Pancreas (tissue), 10 donors: ENCODE measurements at regions not wholly inside any gene's neighbourhood (a gene's known extent, or its start where the extent isn't known, plus 50 kb on each side); places are given as distances from the start of the nearest gene placed in this dataset.

Experiments used
- ATAC-seq, 4 donors: fragments of 200-7000 bp; cut with Tn5 transposase; one replicate each; pipeline versions ENCODE4 v1.8.0 to v1.9.1; 2020; ENCODE audit warnings: mild to moderate bottlenecking in 4 of 4, moderate library complexity in 4 of 4
- DNase-seq, 6 donors: peaks; one replicate each; pipeline ENCODE4 v3.0.0-alpha.2; 2020
- FAIRE-seq: peaks from 2 replicates; lab custom pipeline; 2012; peaks lifted over from hg19 to GRCh38; lab: Jason Lieb, UNC
- H3K27ac ChIP-seq, 4 donors: fragments of 200-600 bp; sonication (generic); 1 replicate in 3 of 4; 2 replicates in 1 of 4; pipeline versions ENCODE4 v1.5.0 to v1.8.0; 2020
- H3K27me3 ChIP-seq, 4 donors: fragments of 200-600 bp; one replicate each; pipeline ENCODE4 v1.8.0; 2021
- H3K36me3 ChIP-seq, 3 donors: fragments of 200-600 bp; sonication (generic) in 1 of 3; one replicate each; pipeline versions ENCODE4 v1.5.0 to v1.8.0; 2020 to 2021
- H3K4me1 ChIP-seq, 3 donors: fragments of 200-600 bp; one replicate each; pipeline ENCODE4 v1.8.0; 2021
- H3K4me3 ChIP-seq, 4 donors: fragments of 200-600 bp; sonication (generic) in 2 of 4; one replicate each; pipeline versions ENCODE4 v1.5.0 to v1.8.0; 2020 to 2021
- H3K9me3 ChIP-seq, 4 donors: fragments of 200-600 bp; one replicate each; pipeline ENCODE4 v1.8.0; 2021
- CTCF ChIP-seq, 4 donors: fragments of 200-600 bp; sonication (generic) in 3 of 4; IDR thresholded peaks; one replicate each; pipeline versions ENCODE4 v1.5.0 to v1.8.0; 2021; ENCODE audit warnings: antibody characterized with exemption in 4 of 4
- whole genome bisulfite sequencing, 2 donors: extraction: QIAGEN DNeasy Blood & Tissue Kit; methylation state at CpG; one replicate each; pipeline ENCODE4 v1.1.7; 2013; 5-methylcytosine and 5-hydroxymethylcytosine counted together
- intact Hi-C, 3 donors: fragments of 100-400 bp; cut with DNase I; formaldehyde crosslinking; loops; one replicate each; pipeline versions ENCODE4 v1.11.1 to v1.14.2; 2022
- donor health status: healthy with polysubstance abuse.
- donor health status: DM: no; HTN: no; CAD: no; lungs with moderate emphysema.
- donor health status: DM: no; HTN: no; CAD: no.
- donor health status: control.
- donor health status: control.
- donor health status: Bipolar disorder and iron deficiency.
- donor health status: DM: yes; HTN: yes; CAD: no.
- donor health status: DM: no; HTN: no; CAD: no.
- donor health status: DM: no; HTN: no; CAD: no.
- donor health status: DM: yes; HTN: yes; CAD: no.

- intact Hi-C loops, result no loop called here
- no peak for FAIRE-seq
- Histone ChIP-seq H3K27me3 (no peaks in the 10 kb centered on the region), H3K36me3 (no peaks in the 10 kb centered on the region), H3K9me3 (no peaks in the 10 kb centered on the region), H3K4me1 (no peaks in the 10 kb centered on the region), H3K27ac (no peak overlapping the region), H3K4me3 (no peak overlapping the region)
- 74 to 80% methylated on average over 3 of the region's 3 CpGs for WGBS, 2 donors
- no peak for ATAC-seq
- DNase-seq, result no peak
- TF ChIP-seq CTCF (IDR thresholded peaks at IDR 0.05), result no peak
Measured at GRCh38 chr4:187711586-187711985, 284.0 kb upstream of the ZFP42 start.

- DNase-seq (no peak), ATAC-seq (no peak), FAIRE-seq (no peak)
- no peaks in the 10 kb centered on the region for H3K9me3 ChIP-seq
- TF ChIP-seq CTCF (IDR thresholded peaks at IDR 0.05), result no peak
- H3K4me1 ChIP-seq, result no peaks in the 10 kb centered on the region
- H3K27ac ChIP-seq, result no peak overlapping the region
- WGBS, 2 donors, result 65 to 75% methylated on average over 5 of the region's 5 CpGs
- H3K36me3 ChIP-seq, result no peaks in the 10 kb centered on the region
- H3K27me3 ChIP-seq, result no peaks in the 10 kb centered on the region
- intact Hi-C loops, result no loop called here
- no peak overlapping the region for H3K4me3 ChIP-seq
Measured at GRCh38 chr4:187714957-187715356, 280.6 kb upstream of the ZFP42 start.

- H3K9me3 ChIP-seq, result no peaks in the 10 kb centered on the region
- no peak for TF ChIP-seq CTCF (IDR thresholded peaks at IDR 0.05)
- H3K27me3 ChIP-seq, result no peaks in the 10 kb centered on the region
- no peak overlapping the region for H3K27ac ChIP-seq
- intact Hi-C loops, result no loop called here
- DNase-seq (no peak), FAIRE-seq (no peak), ATAC-seq (no peak)
- H3K36me3 ChIP-seq, result no peaks in the 10 kb centered on the region
- H3K4me3 ChIP-seq, result no peak overlapping the region
- no peaks in the 10 kb centered on the region for H3K4me1 ChIP-seq
Measured at GRCh38 chr4:187715466-187715865, 280.1 kb upstream of the ZFP42 start.

- ATAC-seq, result no peak
- Histone ChIP-seq H3K36me3 (no peaks in the 10 kb centered on the region), H3K9me3 (no peaks in the 10 kb centered on the region), H3K27ac (no peak overlapping the region), H3K27me3 (no peaks in the 10 kb centered on the region), H3K4me1 (no peaks in the 10 kb centered on the region), H3K4me3 (no peak overlapping the region)
- no peak for DNase-seq
- no peak for FAIRE-seq
- TF ChIP-seq CTCF (IDR thresholded peaks at IDR 0.05), result no peak
- WGBS, 2 donors, result 52 to 62% methylated on average over 5 of the region's 5 CpGs
- intact Hi-C loops, result no loop called here
Measured at GRCh38 chr4:187724456-187724855, 271.1 kb upstream of the ZFP42 start.

- Histone ChIP-seq H3K4me1 (no peaks in the 10 kb centered on the region), H3K36me3 (no peaks in the 10 kb centered on the region), H3K4me3 (no peak overlapping the region), H3K27ac (no peak overlapping the region), H3K27me3 (no peaks in the 10 kb centered on the region), H3K9me3 (no peaks in the 10 kb centered on the region)
- TF ChIP-seq CTCF (IDR thresholded peaks at IDR 0.05), result no peak
- no peak for DNase-seq
- FAIRE-seq, result no peak
- intact Hi-C loops, result no loop called here
- 64 to 75% methylated on average over 6 of the region's 6 CpGs for WGBS, 2 donors
- ATAC-seq, result no peak
Measured at GRCh38 chr4:187726485-187726884, 269.1 kb upstream of the ZFP42 start.
